Spleen (tissue), 7 donors: ENCODE measurements at regions not wholly inside any gene's neighbourhood (a gene's known extent, or its start where the extent isn't known, plus 50 kb on each side); places are given as distances from the start of the nearest gene placed in this dataset.

Source experiments
- CTCF ChIP-seq, 11 experiments: fragments of 200-600 bp in 7 of 11; fragments of 450-650 bp in 4 of 11; sonication (generic) in 4 of 11; IDR thresholded peaks in 8 of 11; conservative IDR thresholded peaks in 3 of 11; 1 replicate in 7 of 11; 2 replicates in 4 of 11; pipeline versions ENCODE4 v1.4.0 to v1.8.0; 2016 to 2021; ENCODE audit warnings: antibody characterized with exemption in 11 of 11, inconsistent platforms in 4 of 11, mild to moderate bottlenecking in 1 of 11
- POLR2A ChIP-seq, 3 donors: fragments of 450-650 bp; IDR thresholded peaks; one replicate each; pipeline ENCODE4 v1.5.1; 2017; ENCODE audit warnings: antibody characterized with exemption in 3 of 3, mild to moderate bottlenecking in 1 of 3
- POLR2AphosphoS5 ChIP-seq, 3 donors: sonication (generic); formaldehyde crosslinking; IDR thresholded peaks; one replicate each; pipeline ENCODE4 v1.5.1; 2017; ENCODE audit warnings: antibody characterized with exemption in 3 of 3
- donor health status: DM: no; HTN: no; CAD: no; lungs with moderate emphysema.
- donor health status: DM: no; HTN: no; CAD: no.
- donor health status: DM: no; HTN: no; CAD: no.

DNA sequence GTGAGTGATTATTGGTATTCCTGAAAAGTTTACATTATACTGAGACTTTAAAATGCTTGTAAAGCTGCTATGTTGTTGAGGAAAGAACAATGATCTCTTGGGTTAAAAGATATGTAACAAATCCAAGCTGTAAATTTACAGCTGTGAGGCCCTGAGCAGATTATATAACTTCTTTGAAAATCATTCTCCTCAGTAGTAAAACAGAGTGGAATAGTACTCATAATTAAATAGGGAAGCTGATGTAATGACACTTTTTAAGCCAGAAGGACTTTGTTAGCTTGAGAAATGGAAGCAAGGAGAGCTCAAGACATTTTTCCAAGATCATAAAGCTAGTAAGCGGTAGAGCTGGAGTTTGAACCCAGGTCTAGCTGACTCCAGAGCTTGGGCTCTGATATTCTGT, 363.9 kb downstream of the TMEM135 start:
- TF ChIP-seq POLR2A (IDR thresholded peaks at IDR 0.05) (no peak), CTCF (IDR thresholded peaks at IDR 0.05 in 8 of 11, conservative IDR thresholded peaks at IDR 0.05 in 3 of 11) (no peak), POLR2AphosphoS5 (IDR thresholded peaks at IDR 0.05) (no peak)
